NCI-H2227 treated with DMSO at 0.1 percent for 48 hours (cell line): ENCODE measurements at regions not wholly inside any gene's neighbourhood (a gene's known extent, or its start where the extent isn't known, plus 50 kb on each side); places are given as distances from the start of the nearest gene placed in this dataset.
"Not testable (repeated sequence)": the region's sequence is repeated elsewhere in the genome, so short reads cannot be mapped to it uniquely, and the experiment has no call there.

Experiments used
- DNase-seq: peaks from one replicate; lab custom pipeline; 2025; lab: John Stamatoyannopoulos, UW

DNA sequence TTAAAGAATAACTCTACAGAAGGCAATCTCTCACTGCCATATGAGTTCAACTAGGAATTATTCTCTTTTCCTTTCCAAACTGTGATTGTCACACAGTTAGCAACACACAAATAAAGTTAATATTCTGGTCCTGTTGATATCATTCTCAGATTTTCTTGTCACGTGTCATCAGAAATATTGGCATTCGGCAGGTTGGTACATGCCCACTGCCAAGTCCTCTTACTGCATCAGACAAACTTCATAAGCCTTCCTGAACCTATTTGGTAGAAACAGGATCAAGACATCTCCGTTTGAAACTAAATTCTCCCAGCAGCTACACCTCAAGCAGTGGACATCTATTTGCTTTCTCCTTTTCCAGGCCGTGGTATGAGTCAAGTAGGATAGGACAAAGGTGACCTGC is 177.9 kb upstream of the SOX2 start:
- no peak for DNase-seq

GRCh38 chr3:181530584-181530983 is 181.1 kb upstream of the SOX2 start:
- DNase-seq = no peak

DNA sequence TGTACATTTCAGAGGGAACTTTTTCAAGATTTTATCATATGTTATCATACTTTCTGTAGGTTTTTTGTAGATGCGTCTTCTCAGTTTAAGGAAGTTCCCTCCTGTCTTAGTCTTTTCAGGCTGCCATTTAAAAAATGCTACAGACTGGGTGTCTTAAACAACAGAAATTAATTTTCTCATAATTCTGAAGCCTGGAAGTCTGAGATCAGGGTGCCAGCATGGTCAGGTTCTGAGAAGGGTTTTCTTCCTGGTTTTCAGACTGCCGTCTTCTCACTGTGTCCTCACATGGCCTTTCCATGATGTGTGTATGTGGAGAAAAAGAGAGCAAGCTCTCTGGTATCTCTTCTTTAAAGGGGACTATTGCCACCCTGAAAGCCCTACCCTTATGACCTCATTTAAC is 189.9 kb upstream of the SOX2 start:
- DNase-seq = no peak

GRCh38 chr3:181518222-181518621 is 193.5 kb upstream of the SOX2 start:
- DNase-seq = no peak

DNA sequence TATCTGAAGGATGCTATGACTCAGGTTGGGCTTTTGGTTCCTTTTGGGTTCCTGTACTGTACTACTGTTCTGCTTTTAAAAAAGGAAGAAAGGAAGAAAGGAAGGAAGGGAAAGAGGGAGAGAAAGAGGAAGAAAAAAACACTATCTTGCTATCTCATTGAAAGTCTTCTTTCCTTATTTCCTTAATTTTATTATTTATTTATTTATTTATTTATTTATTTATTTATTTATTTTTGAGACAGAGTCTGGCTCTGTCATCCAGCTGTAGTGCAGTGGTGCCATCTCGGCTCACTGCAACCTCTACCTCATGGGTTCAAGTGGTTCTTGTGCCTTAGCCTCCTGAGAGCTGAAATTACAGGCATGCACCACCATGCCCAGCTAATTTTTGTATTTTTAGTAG is 198.9 kb upstream of the SOX2 start:
- DNase-seq = no peak

DNA sequence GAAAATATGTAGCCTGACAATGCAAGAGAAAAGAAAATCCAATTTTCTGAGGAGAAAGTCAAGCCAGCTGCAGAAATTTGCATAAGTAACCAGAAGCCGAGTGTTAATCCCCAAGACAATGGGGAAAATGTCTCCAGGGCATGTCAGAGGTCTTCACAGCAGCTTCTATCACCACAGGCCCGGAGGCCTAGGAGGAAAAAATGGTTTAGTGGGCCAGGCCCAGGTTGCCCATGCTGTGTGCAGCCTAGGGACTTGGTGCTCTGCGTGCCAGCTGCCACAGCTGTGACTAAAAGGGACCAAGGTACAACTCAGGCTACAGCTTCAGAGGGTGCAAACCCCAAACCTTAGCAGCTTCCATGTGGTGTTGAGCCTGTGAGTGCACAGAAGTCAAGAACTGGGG is 201.2 kb upstream of the SOX2 start:
- DNase-seq = no peak

DNA sequence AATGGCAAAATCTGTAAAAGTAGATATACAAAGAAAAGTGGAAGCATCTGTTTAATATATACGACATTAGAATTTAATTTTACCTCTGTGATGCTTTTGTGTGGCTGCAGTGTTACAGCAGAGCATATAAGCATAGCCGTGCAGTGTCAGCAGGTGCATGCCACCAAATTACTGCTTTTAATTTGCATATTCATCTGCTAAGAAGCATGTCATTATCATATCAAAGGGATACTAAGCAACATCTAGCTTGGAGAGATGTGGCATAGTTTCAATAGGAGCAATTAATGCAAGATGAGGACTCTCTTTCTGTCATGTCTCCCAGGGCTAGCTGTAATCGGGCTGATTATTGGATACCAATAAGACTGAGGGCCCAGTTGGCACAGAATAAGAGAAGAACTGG is 214.4 kb upstream of the SOX2 start:
- DNase-seq = no peak

- peak; percentile 63 for DNase-seq
Measured at GRCh38 chr3:181493423-181493822, 218.3 kb upstream of the SOX2 start.

- no peak for DNase-seq
Measured at GRCh38 chr3:181488536-181488935, 223.2 kb upstream of the SOX2 start.

DNA sequence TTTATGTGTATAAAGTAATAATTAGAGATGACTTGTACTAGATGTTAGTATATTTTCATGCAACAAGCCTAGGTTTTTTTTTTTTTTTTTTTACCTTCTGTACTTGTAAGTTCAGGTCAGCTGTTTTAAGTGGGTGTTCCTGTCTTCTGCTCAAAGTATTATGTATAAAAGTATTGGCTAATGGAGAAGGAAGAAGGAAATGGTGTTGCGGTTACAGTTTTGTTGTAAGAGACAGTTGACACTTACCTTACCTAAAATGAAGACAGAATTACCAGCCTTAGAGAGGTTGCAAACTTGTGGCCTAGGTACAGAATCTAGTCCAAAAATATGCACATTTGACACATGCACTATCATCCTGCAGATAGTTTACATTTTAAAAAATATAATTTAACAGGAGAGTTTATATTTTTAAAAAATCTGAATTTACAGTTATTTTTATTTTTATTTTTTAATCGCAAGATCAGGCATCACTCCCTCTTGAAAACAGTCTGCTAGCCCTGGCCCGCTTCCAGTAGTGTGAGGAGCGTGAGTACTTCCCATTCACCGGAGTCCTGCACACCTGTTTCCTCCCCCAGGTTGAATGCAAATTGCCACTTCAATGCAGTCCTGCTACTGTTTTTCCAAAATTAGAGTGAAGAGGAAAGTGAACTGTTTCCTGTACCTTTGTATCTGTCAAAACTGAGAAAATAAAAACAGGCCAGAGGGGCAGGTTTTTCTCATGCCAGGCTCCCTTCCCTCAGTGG is 224.3 kb upstream of the SOX2 start:
- DNase-seq = no peak

DNA sequence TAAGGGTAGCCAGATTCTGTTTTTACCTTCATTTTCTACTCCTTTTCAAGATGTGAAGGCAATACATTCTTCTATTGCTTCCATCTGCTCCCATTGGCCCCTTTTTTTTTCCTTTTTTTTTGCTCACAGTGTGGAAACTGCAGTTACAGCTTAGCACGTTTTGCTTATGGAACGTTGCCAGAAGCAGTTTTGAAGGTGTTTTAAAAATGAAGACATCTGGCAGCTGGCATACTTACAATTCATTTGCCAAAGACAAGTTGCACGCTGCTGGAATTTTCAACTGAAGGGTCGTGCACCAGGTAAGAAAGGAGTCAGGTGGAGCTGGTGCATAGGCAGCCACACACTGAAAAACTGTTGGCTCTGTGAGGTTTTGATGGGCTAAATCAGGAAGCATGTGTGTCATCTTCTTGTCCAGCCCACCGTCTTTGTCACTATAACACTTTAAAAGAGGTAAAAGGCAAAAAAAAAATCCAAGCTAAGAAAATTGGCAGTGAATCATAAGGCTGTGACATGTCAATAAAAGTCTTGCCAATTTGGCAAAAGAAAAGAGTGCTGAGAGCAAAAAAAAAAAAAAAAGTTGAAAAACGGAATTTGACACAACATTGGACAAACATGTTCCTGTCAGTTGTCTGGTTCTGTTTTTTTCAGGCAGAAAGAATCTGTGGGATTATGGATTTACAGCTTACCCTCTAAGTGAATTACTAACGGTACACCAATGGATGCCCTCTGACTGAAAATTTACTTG is 225.4 kb upstream of the SOX2 start:
- peak; percentile 39 for DNase-seq

DNA sequence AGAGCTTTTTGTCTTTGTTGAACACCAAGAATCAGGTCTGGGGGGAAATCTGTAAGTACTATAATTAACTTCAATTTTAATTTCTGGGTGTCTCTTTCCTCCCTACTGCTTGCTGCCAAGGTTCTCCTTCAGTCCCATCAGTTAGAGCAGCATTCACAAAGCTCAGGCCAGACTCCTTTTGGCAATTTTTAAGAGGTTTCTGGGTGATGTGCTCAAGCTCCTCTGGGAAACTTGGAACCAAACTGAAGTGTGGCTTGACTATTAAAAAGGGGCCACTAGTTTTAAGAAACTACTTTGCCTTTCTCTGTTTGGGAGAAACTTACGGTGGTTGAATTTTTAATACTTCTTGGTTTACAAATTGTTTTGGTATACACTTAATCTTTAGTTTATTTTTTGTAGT is 227.7 kb upstream of the SOX2 start:
- no peak for DNase-seq

DNA sequence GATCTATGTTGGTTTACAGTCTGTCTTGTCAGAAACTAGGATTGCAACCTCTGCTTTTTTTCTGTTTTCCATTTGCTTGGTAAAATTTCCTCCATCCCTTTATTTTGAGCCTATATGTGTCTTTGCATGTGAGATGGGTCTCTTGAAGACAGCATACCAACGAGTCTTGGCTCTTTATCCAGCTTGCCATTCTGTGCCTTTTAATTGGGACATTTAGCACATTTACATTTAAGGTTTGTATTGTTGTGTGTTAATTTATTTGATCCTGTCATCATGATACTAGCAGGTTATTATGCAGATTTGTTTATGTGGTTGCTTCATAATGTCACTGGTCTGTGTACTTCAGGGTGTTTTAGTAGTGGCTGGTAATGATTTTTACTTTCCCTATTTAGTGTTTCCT is 236.6 kb upstream of the SOX2 start:
- DNase-seq = not testable (repeated sequence)

- DNase-seq = no peak
Measured at GRCh38 chr3:181470349-181470748, 241.4 kb upstream of the SOX2 start.

DNA sequence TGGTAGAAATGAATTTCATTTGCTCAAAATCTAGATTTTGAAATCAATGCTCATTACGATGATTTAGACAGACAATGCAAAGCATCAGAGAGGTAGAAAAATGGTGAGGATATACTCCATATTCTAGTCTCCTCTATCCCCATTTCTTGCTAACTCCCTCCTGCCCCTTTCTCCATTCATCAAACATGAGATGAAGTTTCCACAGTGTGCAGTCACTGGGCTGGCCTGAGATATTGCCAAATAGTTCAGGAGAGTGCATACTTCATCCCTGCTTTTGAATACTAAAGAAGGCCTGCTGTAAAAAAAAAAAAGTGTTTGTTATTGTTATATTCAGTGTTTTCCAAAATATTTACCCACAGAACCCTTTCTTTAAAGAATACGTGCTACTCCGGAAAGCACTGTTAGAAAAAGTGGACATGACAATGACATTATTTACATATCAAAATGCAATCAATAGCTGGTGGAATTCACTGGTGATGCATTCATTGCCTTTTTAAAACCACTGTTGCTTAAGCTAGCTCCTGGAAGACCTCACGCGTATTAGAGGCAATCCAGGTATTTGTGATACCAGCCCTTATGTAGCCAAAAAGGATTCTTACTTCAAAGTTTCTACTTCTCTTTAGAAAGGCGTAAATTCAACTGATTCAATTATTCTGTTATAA is 247.6 kb upstream of the SOX2 start:
- DNase-seq = no peak

- DNase-seq = no peak
Measured at GRCh38 chr3:181461381-181461780, 250.3 kb upstream of the SOX2 start.

- no peak for DNase-seq
Measured at GRCh38 chr3:181459516-181459915, 252.2 kb upstream of the SOX2 start.

DNA sequence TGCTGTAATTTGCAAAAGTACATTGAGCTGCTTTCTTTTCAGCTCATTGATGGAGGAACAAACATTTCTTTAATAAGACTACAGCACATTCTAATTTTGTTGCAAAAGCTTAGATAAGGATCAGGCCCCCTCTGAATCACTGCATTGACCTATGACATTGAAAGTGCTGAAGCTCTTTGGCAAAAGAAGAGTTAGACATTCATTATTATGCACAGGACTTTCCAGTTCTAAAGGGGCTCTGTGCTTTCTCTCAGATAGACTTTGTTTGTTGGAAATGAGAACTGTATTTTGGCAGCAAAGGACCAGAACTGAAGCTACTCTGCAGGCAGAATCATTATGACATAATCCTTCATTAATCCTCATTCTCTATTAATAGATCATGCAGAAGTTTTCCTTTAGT is 252.9 kb upstream of the SOX2 start:
- DNase-seq = no peak

- no peak for DNase-seq
Measured at GRCh38 chr3:181457756-181458155, 254.0 kb upstream of the SOX2 start.

- DNase-seq = no peak
Measured at GRCh38 chr3:181457190-181457589, 254.5 kb upstream of the SOX2 start.

DNA sequence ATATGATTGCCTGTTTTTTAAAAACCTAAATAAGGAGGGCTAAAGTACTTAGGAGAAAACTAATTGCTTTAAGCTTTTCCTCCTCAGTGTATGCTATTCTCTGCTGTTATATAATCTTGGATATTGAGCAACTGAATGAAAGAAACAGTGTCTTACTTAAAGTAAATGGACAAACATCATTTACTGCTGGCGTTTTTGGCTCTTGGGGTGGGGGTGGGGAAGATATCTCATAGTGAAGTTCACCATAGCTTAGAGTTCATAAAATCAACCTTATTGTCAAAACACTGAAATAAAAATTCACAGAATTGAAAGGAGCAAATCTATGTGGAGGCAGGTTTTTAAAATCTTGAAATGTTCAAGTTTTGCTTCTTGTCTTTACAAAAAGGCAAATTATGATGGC is 256.4 kb upstream of the SOX2 start:
- no peak for DNase-seq

GRCh38 chr3:181454451-181455027 is 257.2 kb upstream of the SOX2 start:
- DNase-seq = no peak

GRCh38 chr3:181446741-181447140 is 265.0 kb upstream of the SOX2 start:
- DNase-seq = no peak
